LNCAP (cell line): ENCODE measurements at regions not wholly inside any gene's neighbourhood (a gene's known extent, or its start where the extent isn't known, plus 50 kb on each side); places are given as distances from the start of the nearest gene placed in this dataset.

Source experiments
- TF ChIP-seq, protein P1 (sequence below): fragments of 450-650 bp; IDR thresholded peaks from 2 replicates; pipeline ENCODE4 v1.5.1; 2017; ENCODE audit warnings: mild to moderate bottlenecking

GRCh38 chr10:8498881-8499280 lies 444.4 kb downstream of the GATA3 start:
- TF ChIP-seq, protein P1, sequence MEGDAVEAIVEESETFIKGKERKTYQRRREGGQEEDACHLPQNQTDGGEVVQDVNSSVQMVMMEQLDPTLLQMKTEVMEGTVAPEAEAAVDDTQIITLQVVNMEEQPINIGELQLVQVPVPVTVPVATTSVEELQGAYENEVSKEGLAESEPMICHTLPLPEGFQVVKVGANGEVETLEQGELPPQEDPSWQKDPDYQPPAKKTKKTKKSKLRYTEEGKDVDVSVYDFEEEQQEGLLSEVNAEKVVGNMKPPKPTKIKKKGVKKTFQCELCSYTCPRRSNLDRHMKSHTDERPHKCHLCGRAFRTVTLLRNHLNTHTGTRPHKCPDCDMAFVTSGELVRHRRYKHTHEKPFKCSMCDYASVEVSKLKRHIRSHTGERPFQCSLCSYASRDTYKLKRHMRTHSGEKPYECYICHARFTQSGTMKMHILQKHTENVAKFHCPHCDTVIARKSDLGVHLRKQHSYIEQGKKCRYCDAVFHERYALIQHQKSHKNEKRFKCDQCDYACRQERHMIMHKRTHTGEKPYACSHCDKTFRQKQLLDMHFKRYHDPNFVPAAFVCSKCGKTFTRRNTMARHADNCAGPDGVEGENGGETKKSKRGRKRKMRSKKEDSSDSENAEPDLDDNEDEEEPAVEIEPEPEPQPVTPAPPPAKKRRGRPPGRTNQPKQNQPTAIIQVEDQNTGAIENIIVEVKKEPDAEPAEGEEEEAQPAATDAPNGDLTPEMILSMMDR = no peak

- TF ChIP-seq, protein P1 = no peak
Observed at GRCh38 chr10:8499312-8499711, 444.8 kb downstream of the GATA3 start.

DNA sequence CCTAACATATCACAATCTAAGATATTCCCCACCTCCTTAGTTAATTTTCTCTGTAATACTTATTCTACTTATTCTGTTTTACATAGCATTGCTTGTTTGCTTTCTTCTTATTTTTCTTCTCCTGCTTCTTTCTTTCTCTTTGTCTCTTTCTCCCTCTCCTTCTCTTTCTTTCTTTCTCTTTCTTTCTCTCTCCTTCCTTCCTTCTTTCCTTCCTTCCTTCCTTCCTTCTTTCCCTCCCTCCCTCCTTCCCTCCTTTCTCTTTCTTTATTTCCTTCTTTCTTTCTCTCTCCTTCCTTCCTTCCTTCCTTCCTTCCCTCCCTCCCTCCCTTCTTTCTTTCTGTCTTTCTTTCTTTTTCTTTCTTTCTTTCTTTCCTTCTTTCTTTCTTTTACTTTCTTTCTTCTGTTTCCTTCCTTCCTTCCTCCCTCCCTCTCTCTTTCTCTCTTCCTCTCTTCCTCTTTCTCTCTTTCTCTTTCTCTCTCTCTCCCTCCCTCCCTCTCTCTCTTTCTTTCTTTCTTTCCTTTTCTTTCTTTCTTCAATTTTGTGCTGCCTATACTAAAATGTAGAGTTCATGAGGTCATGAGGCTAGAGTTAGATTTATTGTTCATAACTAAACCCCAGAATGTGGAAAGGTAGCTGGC lies 445.4 kb downstream of the GATA3 start:
- TF ChIP-seq, protein P1 = no peak

DNA sequence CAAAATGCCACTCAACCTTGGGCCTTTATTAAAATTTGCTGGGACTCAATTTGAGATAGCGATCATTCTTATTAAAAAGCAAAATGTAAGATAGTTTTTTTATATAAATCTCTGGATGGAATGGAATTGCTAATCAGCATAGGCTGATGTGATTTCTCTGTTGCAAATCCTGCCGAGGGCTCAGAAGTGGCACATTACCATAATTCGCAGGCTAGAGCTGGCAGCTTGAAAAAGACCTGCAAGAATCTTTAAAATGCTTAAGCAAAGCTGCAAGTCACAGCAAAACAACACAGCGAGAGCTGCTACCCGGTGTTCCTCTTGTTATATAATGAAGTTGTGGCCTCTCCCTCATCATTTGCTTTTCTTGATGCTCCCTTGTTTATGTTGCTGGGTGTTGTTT lies 448.1 kb downstream of the GATA3 start:
- TF ChIP-seq, protein P1 = no peak

- TF ChIP-seq, protein P1 = no peak
Observed at GRCh38 chr10:8504499-8504898, 450.0 kb downstream of the GATA3 start.

DNA sequence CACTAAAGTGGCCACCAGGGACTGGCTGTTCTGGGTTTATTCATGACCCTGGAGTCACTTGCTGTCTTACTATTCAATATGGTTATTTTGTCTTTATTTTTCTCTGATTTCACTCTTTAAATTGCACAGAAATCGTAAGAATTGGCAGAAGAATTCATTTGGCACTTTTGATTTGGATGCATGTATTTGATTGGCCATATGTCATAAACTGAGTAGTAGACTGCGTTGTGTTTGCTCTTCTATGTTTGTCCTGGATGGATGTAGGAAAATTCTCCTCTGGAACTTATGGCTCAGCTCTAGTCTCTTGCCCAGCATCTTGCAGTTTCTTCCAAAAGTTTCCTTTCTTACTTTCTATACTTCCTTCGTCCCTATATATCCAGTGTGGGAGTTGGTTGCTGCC lies 452.7 kb downstream of the GATA3 start:
- TF ChIP-seq, protein P1 = no peak

- TF ChIP-seq, protein P1 = no peak
Observed at GRCh38 chr10:8508882-8509281, 454.4 kb downstream of the GATA3 start.

DNA sequence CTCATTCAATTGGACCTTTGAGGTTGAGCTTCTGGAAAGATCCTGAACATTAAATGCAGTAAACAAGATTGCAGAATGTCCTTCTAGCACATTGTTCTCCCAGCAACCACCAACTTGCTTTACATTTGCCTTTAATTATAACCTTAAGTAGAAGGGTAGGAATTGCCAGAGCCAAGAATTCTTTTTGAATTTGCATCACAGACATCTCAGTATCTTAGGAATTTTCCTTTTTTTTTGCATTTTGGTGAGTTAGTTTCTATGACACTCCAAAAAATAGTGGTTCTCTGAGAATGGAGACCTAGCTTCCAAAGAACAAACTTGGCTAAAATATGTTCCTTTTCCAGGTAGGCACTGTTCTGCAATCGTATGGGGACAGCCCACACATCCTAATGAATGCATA lies 456.0 kb downstream of the GATA3 start:
- TF ChIP-seq, protein P1 = no peak
